Suprapubic skin (tissue), 4 donors: ENCODE measurements at regions not wholly inside any gene's neighbourhood (a gene's known extent, or its start where the extent isn't known, plus 50 kb on each side); places are given as distances from the start of the nearest gene placed in this dataset.

Source experiments
- CTCF ChIP-seq, 2 donors: fragments of 200-600 bp in 1 of 2; fragments of 450-650 bp in 1 of 2; sonication (generic) in 1 of 2; IDR thresholded peaks; one replicate each; pipeline ENCODE4 v1.5.1; 2016 to 2019; ENCODE audit warnings: antibody characterized with exemption in 2 of 2, mild to moderate bottlenecking in 1 of 2, moderate library complexity in 1 of 2
- POLR2A ChIP-seq, 2 donors: fragments of 450-650 bp; IDR thresholded peaks; one replicate each; pipeline ENCODE4 v1.6.1; 2017; ENCODE audit warnings: antibody characterized with exemption in 2 of 2, mild to moderate bottlenecking in 2 of 2, moderate library complexity in 2 of 2
- POLR2AphosphoS5 ChIP-seq, 3 donors: sonication (generic); formaldehyde crosslinking; IDR thresholded peaks; one replicate each; pipeline ENCODE4 v1.6.1; 2017; ENCODE audit warnings: antibody characterized with exemption in 3 of 3

DNA sequence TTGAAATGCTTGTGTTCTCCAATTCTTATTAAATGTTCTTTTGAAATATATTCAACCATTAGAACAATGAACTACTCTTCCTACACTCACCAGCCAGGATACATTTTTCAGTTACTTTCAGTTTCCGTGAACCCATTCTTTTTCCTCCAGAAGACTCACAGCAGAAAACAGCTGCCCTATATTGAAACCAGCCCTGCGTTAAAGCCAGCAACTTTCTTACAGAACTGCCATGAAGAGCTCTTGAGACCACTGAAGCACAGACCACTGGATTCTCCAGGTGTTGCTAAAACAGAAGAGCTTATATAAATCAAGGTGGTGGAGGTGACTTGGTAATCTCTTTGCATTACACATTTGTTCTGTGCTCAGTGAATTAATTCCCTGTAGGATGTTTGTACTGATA is 365.9 kb upstream of the C9orf72 start:
- TF ChIP-seq CTCF (IDR thresholded peaks at IDR 0.05): no peak
- no peak for TF ChIP-seq POLR2A (IDR thresholded peaks at IDR 0.05)
- TF ChIP-seq POLR2AphosphoS5 (IDR thresholded peaks at IDR 0.05): no peak
